B cell (primary cell): ENCODE measurements at regions not wholly inside any gene's neighbourhood (a gene's known extent, or its start where the extent isn't known, plus 50 kb on each side); places are given as distances from the start of the nearest gene placed in this dataset.

Experiments used
- ATAC-seq: fragments of 200-7000 bp; cut with Tn5 transposase; one replicate; pipeline ENCODE4 v1.10.0; 2021; ENCODE audit warnings: low read depth, mild to moderate bottlenecking, moderate number of reproducible peaks, moderate library complexity
- CTCF ChIA-PET: fragments of 350-600 bp; sonication (Branson Sonifier 250); formaldehyde crosslinking; loops from one replicate; lab custom pipeline; 2021; ENCODE audit warnings: antibody characterized with exemption, inconsistent platforms; lab: Charles Lee
- POLR2A ChIA-PET: fragments of 350-600 bp; sonication (Branson Sonifier 250); formaldehyde crosslinking; loops from one replicate; lab custom pipeline; 2021; ENCODE audit warnings: antibody characterized with exemption; lab: Charles Lee
- DNase-seq: peaks from one replicate; pipeline ENCODE4 v3.0.0; 2013
- H2AFZ ChIP-seq: 2 replicates; pipeline ENCODE4 v1.6.1; 2012; ENCODE audit warnings: mild to moderate bottlenecking, low read depth, low read length; ENCODE audit not compliant: insufficient read depth, poor library complexity, severe bottlenecking
- H3K27ac ChIP-seq, 2 donors: 1 replicate in 1 of 2; 2 replicates in 1 of 2; pipeline ENCODE4 v1.5.1; 2012 to 2013; ENCODE audit warnings: low read length in 2 of 2, mild to moderate bottlenecking in 2 of 2, moderate library complexity in 1 of 2
- H3K27me3 ChIP-seq, 4 experiments: fragments of 200-600 bp in 1 of 4; sonication (generic) in 1 of 4; replicated peaks in 1 of 4; 1 replicate in 2 of 4; 2 replicates in 2 of 4; pipeline versions ENCODE4 v1.6.1 to v1.7.0; 2013 to 2016; ENCODE audit warnings: low read length in 3 of 4, mild to moderate bottlenecking in 2 of 4, mixed read lengths in 1 of 4, moderate library complexity in 1 of 4; ENCODE audit not compliant: insufficient read depth in 4 of 4, control insufficient read depth in 3 of 4; ENCODE audit errors: control extremely low read depth in 1 of 4
- H3K36me3 ChIP-seq, 2 experiments: replicated peaks in 1 of 2; 1 replicate in 1 of 2; 2 replicates in 1 of 2; pipeline versions ENCODE4 v1.6.1 to v1.7.1; 2013; ENCODE audit warnings: low read length in 1 of 2; ENCODE audit not compliant: insufficient read depth in 2 of 2, control insufficient read depth in 1 of 2; ENCODE audit errors: control extremely low read depth in 1 of 2, extremely low read depth in 1 of 2
- H3K4me1 ChIP-seq, 2 donors: fragments of 200-600 bp in 1 of 2; sonication (generic) in 1 of 2; 1 replicate in 1 of 2; 2 replicates in 1 of 2; pipeline versions ENCODE4 v1.5.1 to v1.6.1; 2013 to 2017; ENCODE audit warnings: low read length in 2 of 2; ENCODE audit not compliant: control insufficient read depth in 2 of 2, insufficient read depth in 2 of 2
- H3K4me2 ChIP-seq: replicated peaks from 2 replicates; pipeline ENCODE3; 2012; ENCODE audit warnings: mild to moderate bottlenecking, low read depth, low read length; ENCODE audit not compliant: poor library complexity, severe bottlenecking
- H3K4me3 ChIP-seq, 5 experiments: fragments of 200-600 bp in 1 of 5; sonication (generic) in 1 of 5; 1 replicate in 3 of 5; 2 replicates in 2 of 5; pipeline versions ENCODE4 v1.5.1 to v1.7.0; 2011 to 2016; ENCODE audit warnings: low read length in 4 of 5, mild to moderate bottlenecking in 4 of 5, low read depth in 2 of 5, control low read depth in 1 of 5, moderate library complexity in 1 of 5; ENCODE audit not compliant: insufficient read depth in 1 of 5; ENCODE audit errors: control extremely low read depth in 1 of 5, extremely low read depth in 1 of 5
- H3K79me2 ChIP-seq: fragments of 200-600 bp; sonication (generic); one replicate; pipeline ENCODE4 v1.6.0; 2016; ENCODE audit warnings: low read length; ENCODE audit not compliant: control insufficient read depth, insufficient read depth
- H3K9ac ChIP-seq: fragments of 200-600 bp; sonication (generic); 2 replicates; pipeline ENCODE4 v1.6.1; 2017; ENCODE audit warnings: mild to moderate bottlenecking, low read length, moderate library complexity
- H3K9me3 ChIP-seq, 3 donors: one replicate each; pipeline versions ENCODE4 v1.6.1 to v1.7.1; 2013; ENCODE audit warnings: low read length in 2 of 3; ENCODE audit not compliant: control insufficient read depth in 2 of 3, insufficient read depth in 1 of 3; ENCODE audit errors: control extremely low read depth in 1 of 3
- H4K20me1 ChIP-seq: 2 replicates; pipeline ENCODE4 v1.6.0; 2012; ENCODE audit warnings: mild to moderate bottlenecking, low read length; ENCODE audit not compliant: insufficient read depth, control insufficient read depth, poor library complexity, severe bottlenecking
- H3K27ac Mint-ChIP-seq: one replicate; pipeline ENCODE4 v1.8.0; 2021; ENCODE audit warnings: mixed read lengths
- H3K27me3 Mint-ChIP-seq: one replicate; pipeline ENCODE4 v1.8.0; 2021; ENCODE audit warnings: mixed read lengths
- H3K4me1 Mint-ChIP-seq: one replicate; pipeline ENCODE4 v1.8.0; 2021; ENCODE audit warnings: mixed read lengths
- H3K4me3 Mint-ChIP-seq: one replicate; pipeline ENCODE4 v1.8.0; 2021; ENCODE audit warnings: mixed read lengths
- H3K9me3 Mint-ChIP-seq: one replicate; pipeline ENCODE4 v1.8.0; 2022; ENCODE audit warnings: mixed read lengths; ENCODE audit not compliant: insufficient read depth
- EZH2 ChIP-seq: IDR thresholded peaks from 2 replicates; pipeline ENCODE4 v1.6.1; 2012; ENCODE audit warnings: borderline replicate concordance, low read depth, mild to moderate bottlenecking, moderate library complexity, low read length; ENCODE audit not compliant: insufficient read depth, poor library complexity, severe bottlenecking
- WGBS: methylation state at CpG from one replicate; pipeline ENCODE4 v1.1.5; 2013; ENCODE audit warnings: missing lambda C conversion rate; ENCODE audit not compliant: insufficient coverage; 5-methylcytosine and 5-hydroxymethylcytosine counted together
- intact Hi-C: fragments of 100-400 bp; cut with micrococcal nuclease; formaldehyde crosslinking; loops from one replicate; pipeline ENCODE4 v1.10.0; 2022
- TF ChIP-seq, protein P1 (sequence below): fragments of 200-600 bp; IDR thresholded peaks from one replicate; pipeline ENCODE4 v1.8.0; 2022; ENCODE audit warnings: antibody characterized with exemption, mild to moderate bottlenecking

GRCh38 chr22:23387827-23388516, 192.1 kb downstream of the IGLL1 start:
- no peak for ATAC-seq
- WGBS = 88% methylated on average over 29 of the region's 32 CpGs
- no peak overlapping the region for H2AFZ ChIP-seq
- no peaks in the 10 kb centered on the region for H3K4me1 Mint-ChIP-seq
- H3K27me3 Mint-ChIP-seq = peaks cover 19% of the 10 kb centered on the region
- peaks cover 0 to 22% (median 5%) of the 10 kb centered on the region in 4 experiments for H3K27me3 ChIP-seq
- no peaks in the 10 kb centered on the region for H4K20me1 ChIP-seq
- no peak overlapping the region for H3K9ac ChIP-seq
- intact Hi-C loops = loop anchor here (2.0 to 5.0 kb wide), 2 partner anchors 73 to 211 kb away; no protein-coding TSS in a partner anchor
- H3K79me2 ChIP-seq = no peaks in the 10 kb centered on the region
- H3K4me1 ChIP-seq = peaks cover 0 to 3% of the 10 kb centered on the region in 2 donors
- H3K4me3 ChIP-seq = no peak overlapping the region
- no peak overlapping the region for H3K27ac Mint-ChIP-seq
- no peak overlapping the region for H3K4me3 Mint-ChIP-seq
- H3K9me3 ChIP-seq = peaks cover 0 to 5% (median 0%) of the 10 kb centered on the region in 3 donors
- TF ChIP-seq EZH2 = no peak
- TF ChIP-seq, protein P1, sequence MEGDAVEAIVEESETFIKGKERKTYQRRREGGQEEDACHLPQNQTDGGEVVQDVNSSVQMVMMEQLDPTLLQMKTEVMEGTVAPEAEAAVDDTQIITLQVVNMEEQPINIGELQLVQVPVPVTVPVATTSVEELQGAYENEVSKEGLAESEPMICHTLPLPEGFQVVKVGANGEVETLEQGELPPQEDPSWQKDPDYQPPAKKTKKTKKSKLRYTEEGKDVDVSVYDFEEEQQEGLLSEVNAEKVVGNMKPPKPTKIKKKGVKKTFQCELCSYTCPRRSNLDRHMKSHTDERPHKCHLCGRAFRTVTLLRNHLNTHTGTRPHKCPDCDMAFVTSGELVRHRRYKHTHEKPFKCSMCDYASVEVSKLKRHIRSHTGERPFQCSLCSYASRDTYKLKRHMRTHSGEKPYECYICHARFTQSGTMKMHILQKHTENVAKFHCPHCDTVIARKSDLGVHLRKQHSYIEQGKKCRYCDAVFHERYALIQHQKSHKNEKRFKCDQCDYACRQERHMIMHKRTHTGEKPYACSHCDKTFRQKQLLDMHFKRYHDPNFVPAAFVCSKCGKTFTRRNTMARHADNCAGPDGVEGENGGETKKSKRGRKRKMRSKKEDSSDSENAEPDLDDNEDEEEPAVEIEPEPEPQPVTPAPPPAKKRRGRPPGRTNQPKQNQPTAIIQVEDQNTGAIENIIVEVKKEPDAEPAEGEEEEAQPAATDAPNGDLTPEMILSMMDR = no peak
- no peaks in the 10 kb centered on the region for H3K9me3 Mint-ChIP-seq
- no peak overlapping the region for H3K4me2 ChIP-seq
- H3K36me3 ChIP-seq = no peaks in the 10 kb centered on the region
- POLR2A ChIA-PET = no interaction called here
- no peak overlapping the region for H3K27ac ChIP-seq
- CTCF ChIA-PET = interaction anchor here (1.1 to 1.7 kb wide), 3 partner anchors 213 to 431 kb away, joined by 6 to 8 read pairs (median 7); no protein-coding TSS in a partner anchor
- DNase-seq = no peak

DNA sequence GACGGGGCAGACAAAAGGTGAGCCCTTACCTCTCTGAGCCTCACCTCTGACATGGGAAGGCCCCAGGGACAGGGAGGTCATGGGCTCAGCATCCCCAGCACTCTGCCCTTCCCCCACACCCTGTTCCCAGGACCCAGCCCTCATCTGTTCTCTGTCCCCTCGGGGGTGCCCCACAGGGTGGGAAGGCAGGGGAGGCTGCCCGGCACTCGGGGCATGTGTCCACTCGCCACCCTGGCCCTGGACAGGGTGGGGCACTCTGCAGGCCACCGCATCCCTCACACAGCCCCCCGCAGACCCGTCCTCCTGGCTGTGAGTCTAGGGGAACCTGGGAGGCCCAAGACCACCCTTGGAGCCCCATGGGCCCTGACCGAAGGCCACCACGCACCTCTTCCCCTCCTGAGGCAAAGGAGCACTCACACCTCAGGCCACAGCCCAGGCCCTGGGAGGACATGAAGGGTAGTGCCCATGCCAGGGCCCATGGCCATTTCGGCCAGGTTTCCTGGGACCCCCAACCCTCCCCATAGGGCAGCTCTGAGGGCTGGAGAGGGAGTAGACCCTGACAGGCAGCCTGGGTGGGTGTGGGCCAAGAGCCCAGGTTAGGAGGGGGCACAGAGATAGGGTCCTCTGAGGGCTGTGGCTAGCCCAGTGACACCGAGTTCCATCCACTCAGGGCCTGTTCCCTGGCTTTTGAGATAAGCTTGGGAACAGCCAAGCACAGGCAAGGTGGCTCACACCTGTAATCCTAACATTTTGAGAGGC, 193.1 kb downstream of the IGLL1 start:
- ATAC-seq (no peak), DNase-seq (peak; percentile 13)
- H3K27ac Mint-ChIP-seq = no peak overlapping the region
- Histone ChIP-seq H3K9ac (no peak overlapping the region), H3K27ac (no peak overlapping the region), H4K20me1 (no peaks in the 10 kb centered on the region), H3K4me3 (no peak overlapping the region), H3K4me2 (no peak overlapping the region), H3K9me3 (peaks cover 0 to 5% (median 0%) of the 10 kb centered on the region in 3 donors), H3K4me1 (peaks cover 0 to 3% of the 10 kb centered on the region in 2 donors), H3K79me2 (no peaks in the 10 kb centered on the region), H3K36me3 (no peaks in the 10 kb centered on the region), H3K27me3 (peaks cover 0 to 22% (median 5%) of the 10 kb centered on the region in 4 experiments), H2AFZ (no peak overlapping the region)
- no peaks in the 10 kb centered on the region for H3K4me1 Mint-ChIP-seq
- intact Hi-C loops = loop anchor here (1.0 to 5.0 kb wide), 4 partner anchors 15 to 259 kb away; no protein-coding TSS in a partner anchor
- ChIA-PET CTCF (interaction anchor here (1.1 to 1.8 kb wide), 8 partner anchors 37 to 430 kb away, joined by 5 to 25 read pairs (median 8); no protein-coding TSS in a partner anchor), POLR2A (no interaction called here)
- 93% methylated on average over 10 of the region's 12 CpGs for WGBS
- H3K4me3 Mint-ChIP-seq = no peak overlapping the region
- peaks cover 18% of the 10 kb centered on the region for H3K27me3 Mint-ChIP-seq
- TF ChIP-seq, protein P1 = no peak
- TF ChIP-seq EZH2 = no peak
- no peaks in the 10 kb centered on the region for H3K9me3 Mint-ChIP-seq
